ENCODE measurements at regions not wholly inside any gene's neighbourhood (a gene's known extent, or its start where the extent isn't known, plus 50 kb on each side); places are given as distances from the start of the nearest gene placed in this dataset.
A peak's percentile ranks its signal among the peaks of the same experiment; 100 is the strongest.

DNA sequence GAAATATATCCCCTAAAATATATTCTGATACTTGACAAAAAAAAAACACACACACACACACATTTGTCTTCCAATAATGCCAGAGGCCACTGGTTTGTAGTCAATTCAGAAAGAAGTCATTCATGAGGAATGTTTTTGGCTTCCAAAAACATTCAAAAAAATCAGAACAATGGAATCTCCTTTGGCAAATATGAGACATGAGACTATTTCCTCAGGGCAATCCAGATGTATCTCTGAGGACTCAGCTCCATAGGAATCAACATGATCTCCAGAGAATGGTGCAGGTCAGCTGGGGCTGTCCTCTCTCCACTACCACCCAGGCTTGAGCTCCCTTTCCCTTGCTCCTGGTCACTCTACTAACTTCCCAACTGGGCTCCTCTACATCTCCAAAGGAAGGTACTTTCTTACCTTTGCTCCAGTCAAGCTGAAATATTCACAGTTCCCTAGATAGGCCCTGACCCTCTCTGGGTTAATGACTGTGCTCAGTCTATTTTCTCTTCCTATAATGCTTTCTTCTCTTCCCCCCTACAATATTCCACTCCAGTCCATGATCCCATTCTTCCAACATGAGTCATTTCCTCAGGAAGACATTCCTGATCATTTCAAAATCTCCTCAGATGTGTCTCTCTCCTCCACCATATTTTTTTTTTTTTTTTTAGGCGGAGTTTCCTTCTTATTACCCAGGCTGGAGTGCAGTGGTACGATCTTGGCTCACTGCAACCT is 145.3 kb downstream of the C1D start:
- DNase-seq (ENCODE audit: low read depth): peak; percentile 86

DNA sequence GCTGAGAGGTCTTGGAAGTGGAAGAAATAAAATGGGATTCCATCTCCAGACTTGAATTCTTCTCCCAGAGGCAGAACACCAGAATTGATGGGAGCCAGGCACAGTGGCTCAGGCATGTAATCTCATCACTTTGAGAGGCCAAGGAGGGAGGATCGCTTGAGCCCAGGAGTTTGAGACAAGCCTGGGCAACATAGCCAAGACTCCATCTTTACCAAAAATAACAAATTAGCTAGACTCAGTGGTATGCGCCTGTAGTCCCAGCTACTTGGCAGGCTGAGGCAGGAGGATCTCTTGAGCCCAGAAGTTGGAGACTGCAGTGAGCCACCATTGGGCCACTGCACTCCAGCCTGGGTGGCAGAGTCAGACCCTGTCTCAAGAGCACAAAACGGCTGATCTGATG is 144.3 kb downstream of the C1D start:
- DNase-seq (ENCODE audit: low read depth): no peak

DNA sequence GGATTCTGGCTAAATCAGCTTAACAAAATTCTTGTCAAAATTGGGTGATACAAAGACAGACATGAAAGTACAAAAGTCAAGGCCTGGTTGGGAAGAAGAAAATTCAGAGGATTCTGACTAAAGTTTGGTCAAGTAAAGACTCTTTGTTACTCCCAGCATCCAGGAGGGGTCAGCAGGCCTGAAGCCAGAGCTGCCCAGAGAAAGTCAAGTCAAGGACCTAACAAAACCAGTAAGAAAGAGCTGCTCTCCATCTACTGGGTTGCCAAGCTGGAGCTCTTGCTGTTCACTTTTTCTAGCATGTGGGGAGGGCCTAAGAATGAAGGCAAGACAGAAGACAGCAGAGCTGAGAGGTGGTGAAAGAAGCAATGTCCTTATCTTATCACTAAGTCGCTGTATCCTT is 143.3 kb downstream of the C1D start:
- DNase-seq (ENCODE audit: low read depth): no peak

DNA sequence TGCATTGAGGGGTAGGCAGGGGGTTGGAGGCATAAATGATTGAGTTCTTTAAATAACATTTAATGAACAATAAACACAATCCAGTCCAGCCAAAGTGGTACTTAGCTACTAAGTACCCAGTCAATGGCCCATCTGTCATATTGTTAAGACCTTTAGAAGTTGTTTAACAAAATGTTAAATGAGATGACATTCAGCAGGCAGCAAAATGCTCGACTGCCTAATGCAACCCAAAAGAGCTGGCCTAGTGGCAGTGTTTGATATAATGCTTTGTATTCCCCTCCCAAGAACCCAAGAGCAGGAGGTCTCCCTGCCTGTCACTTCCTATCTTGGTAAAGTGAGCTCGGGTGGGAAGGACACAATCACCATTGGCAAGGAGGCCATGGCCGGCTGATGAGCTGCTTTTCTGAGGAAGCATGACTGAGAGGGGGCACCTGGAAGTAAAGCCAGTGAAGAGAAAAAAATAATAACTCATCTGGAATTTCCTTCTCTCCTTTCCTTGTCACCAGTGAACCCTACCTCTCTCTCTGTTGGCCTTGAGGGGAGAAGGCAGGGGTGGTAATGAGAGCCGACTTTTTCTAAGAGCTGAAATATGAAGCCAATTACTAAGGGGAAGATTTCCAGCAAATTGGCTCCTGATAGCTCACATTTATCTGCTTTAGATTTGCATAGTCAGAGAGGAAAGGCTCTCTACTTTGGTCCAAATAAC is 140.6 kb downstream of the C1D start:
- DNase-seq (ENCODE audit: low read depth): no peak

DNA sequence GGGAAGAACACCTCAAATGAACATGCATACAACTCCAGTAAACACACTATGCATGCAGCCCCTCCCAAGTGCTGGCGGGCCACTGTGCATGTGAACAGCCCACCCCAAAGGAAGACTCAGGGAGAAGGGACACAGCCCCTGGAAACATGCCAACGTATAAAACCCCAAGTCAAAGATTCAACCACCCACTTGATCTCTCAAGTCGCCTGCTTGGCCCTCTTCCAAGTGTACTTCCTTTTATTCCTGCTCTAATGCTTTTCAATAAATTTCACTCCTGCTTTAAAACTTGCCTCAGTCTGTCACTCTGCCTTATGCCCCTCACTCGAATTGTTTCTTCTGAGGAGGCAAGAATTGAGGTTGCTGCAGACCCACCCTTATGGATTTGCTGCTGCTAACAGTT is 139.1 kb downstream of the C1D start:
- no peak for DNase-seq (ENCODE audit: low read depth)

DNA sequence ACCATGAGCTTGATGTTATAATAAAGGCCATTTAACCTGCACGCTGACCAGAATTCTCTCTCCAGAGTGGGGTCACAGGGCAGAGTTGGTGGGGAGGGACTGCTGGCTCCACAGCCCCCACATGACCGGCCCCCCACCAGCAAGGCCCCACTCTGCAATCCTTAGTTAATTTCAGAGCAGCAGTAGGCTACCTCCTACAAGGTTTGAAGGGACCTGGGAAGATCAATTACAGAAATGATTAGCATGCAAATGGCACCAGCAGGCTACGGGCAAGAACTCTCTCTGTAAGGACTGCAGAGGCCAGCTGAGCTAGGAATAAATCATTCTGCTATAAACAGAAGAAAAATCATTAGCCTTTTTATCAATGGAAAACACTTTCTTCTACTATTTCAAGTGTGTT is 135.3 kb downstream of the C1D start:
- DNase-seq (ENCODE audit: low read depth): no peak

DNA sequence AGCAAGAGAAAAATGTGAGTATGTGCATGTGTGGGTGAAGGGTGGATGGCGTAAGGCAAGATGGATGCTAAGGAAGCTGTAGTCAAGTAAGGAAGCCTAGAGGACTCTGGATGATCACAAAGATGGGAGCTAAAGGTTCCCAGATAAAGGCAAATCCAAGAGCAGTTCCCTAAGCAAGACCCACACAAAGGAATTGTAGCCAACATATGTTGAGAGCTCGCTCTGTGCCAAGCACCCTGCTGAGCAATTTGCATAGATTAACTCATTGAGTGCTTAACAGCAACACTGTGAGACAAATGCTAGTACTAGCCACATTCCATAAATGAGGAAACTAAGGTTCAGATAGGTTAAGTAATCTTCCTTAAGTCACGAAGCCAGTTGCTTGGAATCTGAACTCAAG is 132.6 kb downstream of the C1D start:
- DNase-seq (ENCODE audit: low read depth): no peak

DNA sequence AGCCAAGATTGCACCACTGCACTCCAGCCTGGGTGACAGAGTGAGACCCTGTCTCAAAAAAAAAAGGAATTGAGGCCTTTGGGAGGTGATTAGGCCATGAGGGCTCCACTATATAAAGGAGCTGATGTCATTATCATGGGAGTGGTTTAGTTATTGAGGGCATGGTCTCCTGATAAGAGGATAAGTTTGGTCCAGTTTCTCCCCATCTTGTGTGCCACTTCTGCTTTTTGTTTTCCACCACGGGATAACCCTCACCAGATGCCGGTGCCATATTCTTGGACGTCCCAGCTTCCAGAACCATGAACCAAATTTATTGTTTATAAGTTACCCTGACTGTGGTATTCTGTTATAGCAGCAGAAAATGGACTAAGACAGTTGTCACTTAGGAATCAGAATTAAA is 125.8 kb downstream of the C1D start:
- no peak for DNase-seq (ENCODE audit: low read depth)

DNA sequence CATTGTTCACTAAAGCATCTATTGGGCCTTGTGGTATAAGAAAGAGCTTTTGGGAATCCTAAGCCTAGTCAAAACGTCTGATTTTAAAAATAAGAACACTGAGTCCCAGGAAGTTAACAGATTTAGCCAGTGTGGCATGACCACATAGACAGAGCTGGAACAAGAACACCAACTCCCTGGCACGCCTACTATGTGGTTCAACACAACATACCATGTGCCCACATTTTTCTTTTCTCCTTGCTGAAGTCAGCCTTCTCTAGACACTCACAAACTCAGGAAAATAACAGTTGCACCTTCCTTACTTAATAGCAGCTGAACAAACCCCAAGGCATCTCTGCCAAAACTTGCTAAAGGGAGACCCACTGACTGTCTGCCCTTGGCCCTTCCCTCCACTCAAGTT is 124.8 kb downstream of the C1D start:
- no peak for DNase-seq (ENCODE audit: low read depth)

DNA sequence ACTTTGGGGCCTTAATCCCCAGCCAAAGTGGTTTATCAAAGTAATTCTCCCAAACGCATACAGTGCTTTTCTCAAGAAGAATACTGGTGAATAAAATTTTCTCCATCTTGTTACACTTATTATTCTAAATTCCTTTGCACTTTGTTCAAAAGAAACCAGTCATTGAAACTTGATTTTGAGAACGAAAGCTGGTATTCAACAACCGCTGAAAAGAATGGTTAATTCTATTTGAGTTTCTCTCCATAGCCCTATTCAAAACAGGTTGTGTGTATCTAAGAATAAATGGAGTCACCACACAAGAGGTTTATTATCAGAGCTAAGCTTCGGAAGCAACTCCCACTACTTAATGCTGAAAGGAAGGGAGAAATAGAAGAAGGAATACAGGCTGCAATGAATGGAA is 117.7 kb downstream of the C1D start:
- no peak for DNase-seq (ENCODE audit: low read depth)

DNA sequence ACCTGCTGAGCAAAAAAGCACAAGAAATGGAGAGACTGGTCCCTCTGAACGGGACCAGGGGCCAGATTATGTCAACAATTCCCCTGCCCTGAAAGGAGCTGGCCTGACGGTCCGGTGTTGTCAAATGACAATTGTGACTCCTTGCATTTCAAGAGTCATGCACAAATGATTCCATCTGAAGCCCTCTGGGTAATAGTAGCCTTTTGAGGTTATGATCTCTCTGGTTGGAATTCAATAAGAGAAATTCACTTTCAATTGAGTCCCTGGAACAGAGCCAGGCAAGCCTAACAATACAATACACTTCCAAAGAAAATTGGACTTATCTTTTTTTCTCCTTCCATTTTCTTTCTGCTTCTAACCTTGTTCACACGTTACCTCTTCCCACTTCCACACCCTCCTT is 116.9 kb downstream of the C1D start:
- DNase-seq (ENCODE audit: low read depth): no peak

DNA sequence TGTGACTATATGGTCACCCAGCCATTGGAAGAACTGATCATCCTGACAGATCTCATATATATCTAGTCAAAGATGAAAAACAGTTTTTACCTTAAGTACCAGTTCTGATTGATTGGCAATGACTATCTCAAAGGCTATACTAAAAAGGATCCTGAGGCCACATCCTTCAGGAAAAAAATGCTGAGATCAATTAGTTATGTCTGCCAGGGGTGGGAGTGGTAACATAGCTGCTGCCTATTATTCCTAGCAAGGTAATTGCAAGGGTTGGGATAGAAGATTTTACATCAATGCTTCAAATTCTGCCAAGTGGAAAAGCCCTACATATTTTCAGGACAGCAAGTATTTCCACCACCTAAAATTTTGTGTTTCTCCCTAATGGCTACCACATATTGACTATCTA is 114.7 kb downstream of the C1D start:
- DNase-seq (ENCODE audit: low read depth): no peak

DNA sequence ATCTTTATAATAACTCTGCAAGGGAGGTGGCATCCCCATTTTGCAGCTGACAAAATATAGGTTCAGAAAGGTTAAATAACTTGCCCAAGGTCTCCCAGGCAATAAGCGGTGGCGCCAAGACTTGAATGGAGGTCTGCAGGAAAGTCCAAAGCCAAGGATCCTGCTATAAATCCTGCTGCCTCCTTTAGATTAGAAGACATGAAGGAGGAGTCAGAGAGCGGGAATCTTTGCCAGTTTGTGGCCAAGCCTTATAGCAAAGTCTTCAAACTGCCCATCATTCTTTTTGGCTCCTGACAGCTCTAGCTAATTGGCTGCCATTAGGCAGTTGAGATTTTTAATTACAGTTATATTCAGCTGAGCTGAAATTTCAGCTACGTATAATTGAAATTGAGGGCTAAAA is 114.3 kb downstream of the C1D start:
- DNase-seq (ENCODE audit: low read depth): no peak

DNA sequence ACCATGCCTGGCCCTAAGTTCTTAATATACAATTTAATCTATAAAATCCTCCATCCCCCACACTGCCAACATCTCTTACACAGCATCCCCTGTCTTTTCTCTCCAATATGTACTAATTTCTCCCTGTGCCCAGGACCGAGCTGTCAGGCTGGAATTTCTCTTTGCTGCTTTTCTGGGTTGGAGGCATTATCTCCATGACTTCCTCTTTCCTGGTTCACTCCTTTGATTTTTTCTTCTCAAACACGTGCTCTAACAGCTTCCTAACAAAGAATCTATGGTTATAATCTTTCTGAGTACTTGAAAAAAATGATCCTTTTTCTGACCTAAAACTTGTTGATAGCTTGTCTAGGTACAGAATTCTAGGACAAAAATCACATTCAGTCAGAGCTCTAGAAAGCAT is 112.8 kb downstream of the C1D start:
- no peak for DNase-seq (ENCODE audit: low read depth)

DNA sequence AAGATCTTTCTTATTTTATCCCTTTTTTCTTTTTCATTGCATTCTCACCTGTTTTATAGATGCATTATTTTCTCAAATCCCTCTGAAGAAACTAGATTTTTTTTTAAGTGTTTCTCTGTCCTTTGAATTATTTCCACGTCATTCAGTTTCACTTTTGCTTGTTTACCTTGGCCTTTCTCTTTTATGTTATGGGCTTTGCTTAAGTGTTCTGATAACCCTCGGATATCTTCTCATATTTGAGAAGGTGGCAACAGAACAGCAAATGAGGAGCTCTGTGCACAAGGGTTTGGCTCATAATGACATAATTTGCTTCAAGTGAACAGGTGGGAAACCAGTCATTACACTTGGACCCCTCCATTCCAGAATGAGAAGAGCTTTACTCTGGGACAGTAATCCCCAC is 111.9 kb downstream of the C1D start:
- no peak for DNase-seq (ENCODE audit: low read depth)

DNA sequence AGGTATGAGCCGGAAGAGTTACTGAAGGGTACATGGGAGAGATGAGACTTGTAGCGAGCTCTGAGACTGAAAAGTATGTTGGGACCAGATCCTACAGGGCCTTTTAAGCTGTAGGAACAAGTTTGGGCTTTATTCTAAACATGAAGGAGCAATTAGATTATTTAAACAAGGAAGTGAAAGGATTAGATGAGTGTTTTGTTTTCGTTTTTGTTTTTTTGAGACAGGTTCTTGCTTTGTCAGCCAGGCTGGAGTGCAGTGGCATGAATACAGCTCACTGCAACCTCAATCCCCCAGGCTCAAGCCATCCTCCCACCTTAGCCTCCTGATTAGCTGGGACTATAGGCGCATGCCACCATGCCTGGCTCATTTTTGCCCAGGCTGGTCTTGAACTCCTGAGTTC is 110.7 kb downstream of the C1D start:
- DNase-seq (ENCODE audit: low read depth): no peak

DNA sequence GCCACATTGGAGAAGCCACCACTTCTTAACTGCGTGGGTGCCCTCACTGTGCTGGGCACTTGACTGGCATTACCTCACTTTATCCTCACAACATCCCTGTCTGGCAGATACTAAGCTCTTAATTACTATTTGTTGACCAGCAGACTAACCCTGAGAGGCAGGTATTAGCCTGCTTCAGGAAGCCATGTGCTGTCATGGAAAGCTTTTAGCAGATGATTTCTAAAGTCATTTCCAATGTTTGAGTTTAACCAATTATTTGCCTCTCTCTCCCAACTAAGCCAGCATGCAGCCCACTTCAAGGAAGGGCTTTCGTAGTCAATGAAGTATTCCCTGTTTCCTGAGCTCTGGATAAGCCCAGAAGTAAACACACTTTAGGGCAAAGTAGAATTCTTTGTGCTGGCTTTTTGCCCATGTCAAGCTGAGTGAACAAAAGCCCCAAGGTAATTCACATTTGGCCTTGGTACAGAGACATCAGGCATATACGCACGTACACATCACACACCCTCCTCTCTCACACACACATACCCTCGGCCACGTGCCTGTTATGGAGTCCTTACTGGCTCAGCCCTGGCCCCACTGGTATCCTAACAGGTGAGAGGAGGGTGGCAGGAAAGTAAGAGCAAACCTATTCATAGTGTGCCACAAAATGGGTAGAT is 108.6 kb downstream of the C1D start:
- no peak for DNase-seq (ENCODE audit: low read depth)

DNA sequence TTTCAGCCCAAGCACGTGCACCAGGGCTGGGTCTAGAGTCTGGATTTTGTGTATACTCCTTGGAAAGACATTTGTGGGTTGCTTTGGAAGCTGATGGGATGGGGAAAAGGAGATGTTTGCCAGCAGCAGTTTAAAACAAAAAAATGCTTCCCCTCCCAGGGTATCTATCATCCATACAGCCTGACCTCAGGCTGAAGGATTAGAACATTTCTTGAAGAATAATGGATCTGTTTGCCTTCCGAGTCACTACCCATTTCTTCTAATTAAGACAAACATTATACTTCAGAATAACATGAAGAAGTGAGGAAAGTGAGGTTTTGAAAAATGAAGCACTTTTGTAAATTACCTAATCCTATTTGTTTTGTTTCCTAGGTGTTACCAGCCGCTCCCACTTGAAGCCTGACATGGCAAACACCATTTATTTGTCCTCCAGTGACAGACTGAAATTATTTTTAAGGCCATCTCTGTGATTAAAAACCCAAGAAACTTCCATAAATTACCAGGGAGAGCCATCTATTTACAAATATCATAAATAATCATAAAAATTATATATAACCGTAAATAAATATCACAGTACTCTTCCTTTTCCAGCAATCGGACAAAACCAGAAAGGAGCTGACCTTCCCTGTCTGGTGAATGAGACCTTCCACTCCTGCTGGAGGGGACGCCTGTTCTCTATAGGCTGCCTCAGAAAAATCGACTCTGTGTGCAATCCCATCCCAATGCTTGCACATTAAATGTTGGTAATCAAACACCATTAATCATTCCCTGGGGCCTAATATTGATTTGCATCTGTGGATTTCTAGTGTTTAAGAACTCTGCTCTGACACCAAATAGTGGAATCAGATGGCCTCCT is 106.8 kb downstream of the C1D start:
- DNase-seq (ENCODE audit: low read depth): no peak

DNA sequence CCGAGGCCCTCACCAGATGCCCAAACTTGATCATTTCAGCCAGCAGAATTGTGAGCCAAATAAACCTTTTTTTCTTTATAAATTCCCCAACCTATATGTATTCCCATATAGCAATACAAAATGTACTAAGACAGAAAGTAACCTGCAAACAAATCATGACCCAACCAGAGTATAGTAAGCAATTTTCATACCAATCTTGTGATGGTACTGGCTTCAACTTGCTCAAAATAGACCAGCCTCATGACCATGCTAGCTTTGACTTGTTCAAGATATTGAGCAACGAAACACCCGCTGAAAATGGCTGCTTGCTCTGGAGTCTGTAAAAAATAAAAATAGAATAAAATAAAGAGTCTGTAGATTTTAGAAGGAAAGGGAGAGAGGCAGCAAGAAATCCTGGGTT is 97.6 kb downstream of the C1D start:
- DNase-seq (ENCODE audit: low read depth): peak; percentile 6

DNA sequence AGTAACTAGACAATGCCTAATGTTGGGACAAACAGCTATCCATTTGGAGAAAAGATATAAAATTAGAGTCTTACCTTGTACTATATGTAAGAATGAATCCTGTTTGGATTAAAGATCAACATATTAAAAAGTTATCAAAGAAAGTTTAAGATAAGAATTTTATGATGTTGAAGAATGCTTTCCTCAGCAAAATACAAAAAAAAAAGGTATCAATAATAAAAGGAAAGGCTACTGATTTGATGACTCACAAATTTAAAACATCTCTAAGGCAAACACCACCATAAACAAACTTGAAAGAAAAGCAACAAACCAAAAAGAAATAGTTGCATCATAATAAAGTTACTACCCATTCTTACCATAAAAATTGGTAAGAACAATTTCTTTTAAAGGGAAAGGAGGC is 92.7 kb downstream of the C1D start:
- DNase-seq (ENCODE audit: low read depth): no peak

DNA sequence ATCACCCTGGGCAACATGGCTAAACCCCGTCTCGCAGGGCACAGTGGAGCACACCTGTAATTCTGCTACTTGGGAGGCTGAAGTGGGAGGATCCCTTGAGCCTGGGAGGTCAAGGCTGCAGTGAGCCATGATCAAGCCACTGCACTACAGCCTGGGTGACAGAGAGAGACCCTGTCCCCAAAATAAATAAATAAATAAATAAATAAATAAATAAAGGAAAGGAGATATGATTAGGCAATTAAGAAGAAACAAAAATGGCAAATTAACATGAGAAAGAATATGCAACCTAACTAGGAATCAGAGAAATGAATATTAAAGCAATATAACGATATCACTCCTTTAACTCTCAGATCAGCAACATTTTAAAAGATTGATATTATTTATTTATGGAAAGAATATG is 92.3 kb downstream of the C1D start:
- no peak for DNase-seq (ENCODE audit: low read depth)

DNA sequence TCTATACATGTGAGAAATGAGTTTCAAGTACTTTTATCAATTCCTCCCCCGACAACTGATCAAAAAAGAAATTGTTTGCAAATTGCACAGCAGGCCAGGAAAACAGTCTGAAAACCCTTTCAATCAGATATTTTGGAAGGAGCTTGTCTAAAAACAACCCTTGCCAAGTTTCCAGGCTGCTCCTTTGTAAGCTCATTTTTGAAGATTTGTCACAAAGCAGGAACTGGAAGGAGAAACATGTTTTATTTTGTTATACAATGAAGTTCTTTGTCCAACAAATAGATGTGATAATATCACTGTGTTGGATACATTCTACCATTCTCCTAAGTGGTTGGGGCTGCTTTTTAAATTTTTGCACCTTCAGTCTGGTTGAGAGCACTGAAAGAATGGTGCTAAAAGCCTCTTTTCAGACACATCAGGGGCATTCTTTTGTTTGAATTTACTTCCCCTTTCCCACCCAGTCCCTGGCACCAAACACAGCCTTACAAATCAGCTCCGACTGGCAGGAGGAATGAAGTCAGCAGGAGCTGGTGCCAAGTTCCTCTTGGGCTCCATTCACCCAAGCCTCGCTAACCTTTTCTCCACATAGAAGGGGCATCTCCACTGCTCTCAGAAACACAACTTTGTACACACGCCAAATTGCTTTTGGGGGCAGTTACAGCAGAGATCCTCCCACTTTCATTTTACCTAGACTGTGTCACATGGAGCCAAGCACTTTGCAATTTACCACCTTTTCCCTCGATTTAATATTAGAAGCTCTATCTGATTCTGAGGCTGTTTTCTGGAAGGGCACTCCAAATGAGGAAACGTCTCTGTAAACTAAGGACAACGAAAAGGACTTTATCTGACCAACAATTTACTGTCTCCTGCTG is 88.0 kb downstream of the C1D start:
- no peak for DNase-seq (ENCODE audit: low read depth)
